ENCODE measurements at regions not wholly inside any gene's neighbourhood (a gene's known extent, or its start where the extent isn't known, plus 50 kb on each side); places are given as distances from the start of the nearest gene placed in this dataset.
"Not testable (repeated sequence)": the region's sequence is repeated elsewhere in the genome, so short reads cannot be mapped to it uniquely, and the experiment has no call there.

GRCh38 chr7:87007038-87007437, 52.4 kb downstream of the ELAPOR2 start:
- Mint-ChIP-seq H3K9me3 (no peaks in the 10 kb centered on the region), H3K4me1 (ENCODE audit: low read depth) (peaks cover 11% of the 10 kb centered on the region), H3K4me3 (no peak overlapping the region), H3K36me3 (ENCODE audit: insufficient read depth) (no peaks in the 10 kb centered on the region), H3K27me3 (ENCODE audit: low read depth) (no peaks in the 10 kb centered on the region)
- DNase-seq (no peak), ATAC-seq (no peak)

DNA sequence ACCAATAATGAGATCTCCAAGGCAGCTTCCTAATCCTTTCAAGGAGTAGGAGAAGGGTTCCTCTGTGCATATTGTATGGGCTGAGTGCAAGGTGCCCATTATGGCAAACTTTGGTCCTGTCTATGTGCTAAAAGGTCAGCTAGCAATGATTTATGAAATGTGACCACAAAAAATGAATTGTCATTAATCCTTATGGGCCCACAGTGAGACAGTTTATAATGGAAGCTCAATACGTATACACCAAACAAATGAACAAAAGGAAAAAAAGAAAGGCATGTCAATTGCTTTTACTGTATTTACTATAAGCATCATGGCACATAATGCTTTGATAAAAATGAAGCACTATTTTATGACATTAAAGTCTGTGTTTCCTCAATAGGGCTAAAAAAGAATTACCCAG, 54.5 kb downstream of the ELAPOR2 start:
- Mint-ChIP-seq H3K4me1 (ENCODE audit: low read depth) (peaks cover 15% of the 10 kb centered on the region), H3K9me3 (no peaks in the 10 kb centered on the region), H3K4me3 (no peak overlapping the region), H3K27me3 (ENCODE audit: low read depth) (no peaks in the 10 kb centered on the region), H3K36me3 (ENCODE audit: insufficient read depth) (no peaks in the 10 kb centered on the region)
- ATAC-seq: no peak
- no peak for DNase-seq

- peaks cover 15% of the 10 kb centered on the region for H3K4me1 Mint-ChIP-seq (ENCODE audit: low read depth)
- DNase-seq: no peak
- peak in 1 of 2 donors; percentile 46 for ATAC-seq
- H3K36me3 Mint-ChIP-seq (ENCODE audit: insufficient read depth): no peaks in the 10 kb centered on the region
- no peak overlapping the region for H3K4me3 Mint-ChIP-seq
- no peaks in the 10 kb centered on the region for H3K9me3 Mint-ChIP-seq
- no peaks in the 10 kb centered on the region for H3K27me3 Mint-ChIP-seq (ENCODE audit: low read depth)
These were observed 55.3 kb downstream of the ELAPOR2 start for GRCh38 chr7:87003872-87004798.

- Mint-ChIP-seq H3K27me3 (ENCODE audit: low read depth) (peaks cover under 1% of the 10 kb centered on the region), H3K4me1 (ENCODE audit: low read depth) (peaks cover 12% of the 10 kb centered on the region), H3K9me3 (no peaks in the 10 kb centered on the region), H3K36me3 (ENCODE audit: insufficient read depth) (no peaks in the 10 kb centered on the region), H3K4me3 (no peak overlapping the region)
- no peak for ATAC-seq
- DNase-seq: no peak
These were observed 58.2 kb downstream of the ELAPOR2 start for GRCh38 chr7:87001214-87001613.

GRCh38 chr7:87000344-87000743, 59.1 kb downstream of the ELAPOR2 start:
- no peaks in the 10 kb centered on the region for H3K36me3 Mint-ChIP-seq (ENCODE audit: insufficient read depth)
- H3K9me3 Mint-ChIP-seq: no peaks in the 10 kb centered on the region
- H3K4me3 Mint-ChIP-seq: no peak overlapping the region

DNA sequence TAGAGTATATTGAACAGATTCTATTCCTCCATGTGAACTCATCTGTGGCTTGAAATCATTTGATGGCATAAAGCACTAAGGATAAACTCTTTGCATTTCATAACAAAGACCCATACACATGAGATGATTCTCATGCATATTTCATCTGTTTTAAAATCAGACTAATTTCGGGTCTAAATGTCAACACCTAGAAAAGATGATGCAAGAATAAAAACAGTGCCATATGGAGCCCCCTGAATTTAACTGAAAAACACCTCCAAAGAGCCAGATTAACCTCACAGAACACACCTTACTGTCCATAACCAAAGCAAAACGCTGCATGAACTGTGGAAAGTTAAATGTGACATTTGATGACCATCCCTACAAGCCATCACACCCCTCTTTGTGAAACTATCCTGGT, 59.7 kb downstream of the ELAPOR2 start:
- no peaks in the 10 kb centered on the region for H3K36me3 Mint-ChIP-seq (ENCODE audit: insufficient read depth)
- peaks cover 12% of the 10 kb centered on the region for H3K4me1 Mint-ChIP-seq (ENCODE audit: low read depth)
- DNase-seq (no peak), ATAC-seq (no peak)
- H3K9me3 Mint-ChIP-seq: no peaks in the 10 kb centered on the region
- H3K27me3 Mint-ChIP-seq (ENCODE audit: low read depth): peaks cover 4% of the 10 kb centered on the region
- H3K4me3 Mint-ChIP-seq: no peak overlapping the region

More at GRCh38 chr7:87000344-87000743, 59.1 kb downstream of the ELAPOR2 start:
- DNase-seq (no peak), ATAC-seq (no peak)
- H3K27me3 Mint-ChIP-seq (ENCODE audit: low read depth): peaks cover 4% of the 10 kb centered on the region
- H3K4me1 Mint-ChIP-seq (ENCODE audit: low read depth): peaks cover 12% of the 10 kb centered on the region

- no peak for DNase-seq
- Mint-ChIP-seq H3K36me3 (ENCODE audit: insufficient read depth) (no peaks in the 10 kb centered on the region), H3K4me3 (no peak overlapping the region), H3K4me1 (ENCODE audit: low read depth) (peaks cover 10% of the 10 kb centered on the region), H3K9me3 (no peaks in the 10 kb centered on the region), H3K27me3 (ENCODE audit: low read depth) (peaks cover 4% of the 10 kb centered on the region)
- no peak for ATAC-seq
These were observed 63.6 kb downstream of the ELAPOR2 start for GRCh38 chr7:86995814-86996213.

GRCh38 chr7:86995052-86995725, 64.3 kb downstream of the ELAPOR2 start:
- H3K4me3 Mint-ChIP-seq: no peak overlapping the region
- no peak for DNase-seq
- H3K36me3 Mint-ChIP-seq (ENCODE audit: insufficient read depth): no peaks in the 10 kb centered on the region
- peaks cover 4% of the 10 kb centered on the region for H3K27me3 Mint-ChIP-seq (ENCODE audit: low read depth)
- ATAC-seq: no peak
- peaks cover 10% of the 10 kb centered on the region for H3K4me1 Mint-ChIP-seq (ENCODE audit: low read depth)
- H3K9me3 Mint-ChIP-seq: no peaks in the 10 kb centered on the region

- Mint-ChIP-seq H3K4me1 (ENCODE audit: low read depth) (peaks cover 10% of the 10 kb centered on the region), H3K4me3 (no peak overlapping the region), H3K27me3 (ENCODE audit: low read depth) (peaks cover 4% of the 10 kb centered on the region), H3K9me3 (no peaks in the 10 kb centered on the region), H3K36me3 (ENCODE audit: insufficient read depth) (no peaks in the 10 kb centered on the region)
- ATAC-seq (no peak), DNase-seq (no peak)
These were observed 67.7 kb downstream of the ELAPOR2 start for GRCh38 chr7:86991771-86992191.

DNA sequence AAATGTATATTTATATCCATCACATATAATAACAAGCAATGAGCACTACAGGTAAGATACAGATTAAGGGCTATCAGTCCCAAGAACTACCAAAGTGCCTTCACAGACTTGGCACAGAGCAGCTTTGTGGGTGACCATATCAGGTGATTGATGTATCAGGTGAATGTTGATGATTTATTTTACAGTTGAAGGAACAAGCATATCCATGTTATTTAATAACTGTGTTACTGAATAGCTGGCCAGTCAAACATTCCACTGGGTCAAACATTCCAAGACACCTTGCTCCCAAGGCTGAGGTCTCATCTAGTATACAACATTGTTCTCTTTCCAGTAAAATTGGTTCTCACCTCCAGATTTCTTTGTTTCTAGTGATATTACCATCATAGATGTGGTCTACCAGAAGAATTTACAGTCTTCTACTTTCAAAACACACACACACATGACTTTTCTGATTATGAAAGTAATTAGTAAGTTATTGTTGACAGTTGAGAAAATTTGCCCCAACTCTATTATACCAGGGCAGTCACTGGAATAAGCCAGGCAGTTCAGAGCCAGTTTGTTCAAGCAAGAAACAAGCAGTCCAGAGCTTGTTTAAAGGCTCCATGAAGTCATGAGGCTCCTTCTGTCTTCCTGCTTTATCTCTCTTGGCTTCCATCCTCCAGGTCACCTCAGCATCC, 68.2 kb downstream of the ELAPOR2 start:
- H3K4me1 Mint-ChIP-seq (ENCODE audit: low read depth): peaks cover 10% of the 10 kb centered on the region
- H3K27me3 Mint-ChIP-seq (ENCODE audit: low read depth): peaks cover 3% of the 10 kb centered on the region
- no peak overlapping the region for H3K4me3 Mint-ChIP-seq
- DNase-seq (no peak), ATAC-seq (no peak)
- H3K9me3 Mint-ChIP-seq: no peaks in the 10 kb centered on the region
- no peaks in the 10 kb centered on the region for H3K36me3 Mint-ChIP-seq (ENCODE audit: insufficient read depth)

GRCh38 chr7:86989407-86989806, 70.0 kb downstream of the ELAPOR2 start:
- no peaks in the 10 kb centered on the region for H3K27me3 Mint-ChIP-seq (ENCODE audit: low read depth)
- peaks cover 9% of the 10 kb centered on the region for H3K36me3 Mint-ChIP-seq (ENCODE audit: insufficient read depth)
- no peak for DNase-seq
- H3K4me3 Mint-ChIP-seq: no peak overlapping the region
- ATAC-seq: no peak
- H3K4me1 Mint-ChIP-seq (ENCODE audit: low read depth): peaks cover 10% of the 10 kb centered on the region
- peaks cover 10% of the 10 kb centered on the region for H3K9me3 Mint-ChIP-seq

- H3K9me3 Mint-ChIP-seq: peaks cover 18% of the 10 kb centered on the region
- not testable (repeated sequence) for ATAC-seq; DNase-seq; H3K4me3 Mint-ChIP-seq; H3K4me1 Mint-ChIP-seq (ENCODE audit: low read depth); H3K27me3 Mint-ChIP-seq (ENCODE audit: low read depth)
- H3K36me3 Mint-ChIP-seq (ENCODE audit: insufficient read depth): peaks cover 11% of the 10 kb centered on the region
These were observed 71.6 kb downstream of the ELAPOR2 start for GRCh38 chr7:86987834-86988233.

DNA sequence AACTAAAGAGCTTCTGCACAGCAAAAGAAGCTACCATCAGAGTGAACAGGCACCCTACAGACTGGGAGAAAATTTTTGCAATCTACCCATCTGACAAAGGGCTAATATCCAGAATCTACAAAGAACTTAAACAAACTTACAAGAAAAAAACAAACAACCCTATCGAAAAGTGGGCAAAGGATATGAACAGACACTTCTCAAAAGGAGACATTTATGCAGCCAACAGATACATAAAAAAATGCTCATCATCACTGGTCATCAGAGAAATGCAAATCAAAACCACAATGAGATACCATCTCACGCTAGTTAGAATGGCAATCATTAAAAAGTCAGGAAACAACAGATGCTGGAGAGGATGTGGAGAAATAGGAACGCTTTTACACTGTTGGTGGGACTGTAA, 72.1 kb downstream of the ELAPOR2 start:
- not testable (repeated sequence) for H3K4me1 Mint-ChIP-seq (ENCODE audit: low read depth); ATAC-seq; H3K4me3 Mint-ChIP-seq; DNase-seq; H3K27me3 Mint-ChIP-seq (ENCODE audit: low read depth)
- Mint-ChIP-seq H3K36me3 (ENCODE audit: insufficient read depth) (peaks cover 11% of the 10 kb centered on the region), H3K9me3 (peaks cover 18% of the 10 kb centered on the region)

- peaks cover 11% of the 10 kb centered on the region for H3K36me3 Mint-ChIP-seq (ENCODE audit: insufficient read depth)
- peaks cover 14% of the 10 kb centered on the region for H3K4me1 Mint-ChIP-seq (ENCODE audit: low read depth)
- peaks cover 18% of the 10 kb centered on the region for H3K9me3 Mint-ChIP-seq
- not testable (repeated sequence) for H3K4me3 Mint-ChIP-seq; DNase-seq; ATAC-seq; H3K27me3 Mint-ChIP-seq (ENCODE audit: low read depth)
These were observed 74.1 kb downstream of the ELAPOR2 start for GRCh38 chr7:86985342-86985741.
